ENCODE measurements at regions not wholly inside any gene's neighbourhood (a gene's known extent, or its start where the extent isn't known, plus 50 kb on each side); places are given as distances from the start of the nearest gene placed in this dataset.

- DNase-seq: no peak
- Mint-ChIP-seq H3K36me3 (ENCODE audit: low read depth) (no peaks in the 10 kb centered on the region), H3K27ac (no peak overlapping the region), H3K4me3 (no peak overlapping the region), H3K4me1 (ENCODE audit: low read depth) (no peaks in the 10 kb centered on the region), H3K27me3 (no peaks in the 10 kb centered on the region), H3K9me3 (peaks cover 12% of the 10 kb centered on the region)
- TF ChIP-seq CTCF (IDR thresholded peaks at IDR 0.05): no peak
- ChIA-PET POLR2A (no interaction called here), CTCF (no interaction called here)
- ATAC-seq: no peak
- intact Hi-C loops (cut with micrococcal nuclease): no loop called here
These were observed 195.4 kb upstream of the TYRP1 start for GRCh38 chr9:12497790-12498189.

DNA sequence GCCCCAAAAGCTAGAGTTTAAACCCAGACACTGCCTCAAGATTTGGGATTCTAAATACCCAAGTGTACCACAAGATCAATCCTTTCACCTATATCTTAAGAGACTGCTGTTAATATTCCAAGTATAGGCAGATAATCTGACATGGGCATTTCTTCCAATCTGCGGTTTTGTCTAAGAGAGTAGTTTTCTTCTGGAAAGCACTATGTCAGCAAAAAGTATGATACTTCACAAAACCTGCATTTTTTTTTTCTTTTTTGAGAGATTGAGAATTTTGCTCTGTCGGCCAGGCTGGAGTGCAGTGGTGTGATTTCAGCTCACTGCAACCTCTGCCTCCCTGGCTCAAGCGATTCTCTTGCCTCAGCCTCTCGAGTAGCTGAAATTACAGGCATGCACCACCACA, 190.7 kb upstream of the TYRP1 start:
- Mint-ChIP-seq H3K4me3 (no peak overlapping the region), H3K4me1 (ENCODE audit: low read depth) (no peaks in the 10 kb centered on the region), H3K36me3 (ENCODE audit: low read depth) (no peaks in the 10 kb centered on the region), H3K27ac (no peak overlapping the region), H3K9me3 (peaks cover 9% of the 10 kb centered on the region), H3K27me3 (no peaks in the 10 kb centered on the region)
- no peak for DNase-seq
- ChIA-PET CTCF (no interaction called here), POLR2A (interaction anchor here (0.7 kb wide), 1 partner anchor 32 kb away, joined by 3 read pairs; no protein-coding TSS in a partner anchor)
- intact Hi-C loops (cut with micrococcal nuclease): no loop called here
- ATAC-seq: no peak
- TF ChIP-seq CTCF (IDR thresholded peaks at IDR 0.05): no peak

GRCh38 chr9:12503606-12504122, 189.5 kb upstream of the TYRP1 start:
- H3K27me3 Mint-ChIP-seq: no peaks in the 10 kb centered on the region
- POLR2A ChIA-PET: interaction anchor here (0.7 kb wide), 1 partner anchor 1616 kb away, joined by 3 read pairs; no protein-coding TSS in a partner anchor
- CTCF ChIA-PET: no interaction called here
- no peaks in the 10 kb centered on the region for H3K4me1 Mint-ChIP-seq (ENCODE audit: low read depth)
- no peak for DNase-seq
- intact Hi-C loops (cut with micrococcal nuclease): no loop called here
- no peak for ATAC-seq
- peaks cover 12% of the 10 kb centered on the region for H3K9me3 Mint-ChIP-seq
- no peaks in the 10 kb centered on the region for H3K36me3 Mint-ChIP-seq (ENCODE audit: low read depth)
- H3K27ac Mint-ChIP-seq: no peak overlapping the region
- H3K4me3 Mint-ChIP-seq: no peak overlapping the region
- TF ChIP-seq CTCF (IDR thresholded peaks at IDR 0.05): no peak

GRCh38 chr9:12510551-12510950, 182.6 kb upstream of the TYRP1 start:
- no peak for TF ChIP-seq CTCF (IDR thresholded peaks at IDR 0.05)
- H3K27me3 Mint-ChIP-seq: no peaks in the 10 kb centered on the region
- intact Hi-C loops (cut with micrococcal nuclease): no loop called here

GRCh38 chr9:12511726-12512125, 181.5 kb upstream of the TYRP1 start:
- DNase-seq: no peak
- CTCF ChIA-PET: no interaction called here
- H3K36me3 Mint-ChIP-seq (ENCODE audit: low read depth): no peaks in the 10 kb centered on the region
- intact Hi-C loops (cut with micrococcal nuclease): no loop called here
- no peak for ATAC-seq
- POLR2A ChIA-PET: no interaction called here
- no peaks in the 10 kb centered on the region for H3K27me3 Mint-ChIP-seq
- no peaks in the 10 kb centered on the region for H3K4me1 Mint-ChIP-seq (ENCODE audit: low read depth)
- no peak for TF ChIP-seq CTCF (IDR thresholded peaks at IDR 0.05)
- peaks cover 12% of the 10 kb centered on the region for H3K9me3 Mint-ChIP-seq
- H3K4me3 Mint-ChIP-seq: no peak overlapping the region
- H3K27ac Mint-ChIP-seq: no peak overlapping the region

More at GRCh38 chr9:12510551-12510950, 182.6 kb upstream of the TYRP1 start:
- CTCF ChIA-PET: no interaction called here
- POLR2A ChIA-PET: no interaction called here
- Mint-ChIP-seq H3K9me3 (peaks cover 14% of the 10 kb centered on the region), H3K36me3 (ENCODE audit: low read depth) (no peaks in the 10 kb centered on the region), H3K4me1 (ENCODE audit: low read depth) (no peaks in the 10 kb centered on the region), H3K4me3 (no peak overlapping the region), H3K27ac (no peak overlapping the region)
- ATAC-seq (no peak), DNase-seq (no peak)

Data from activated CD8-positive, alpha-beta T cell treated with anti-CD3 and anti-CD28 coated beads for 36 hours (primary cell).